CD14-positive monocyte (primary cell): ENCODE measurements at regions not wholly inside any gene's neighbourhood (a gene's known extent, or its start where the extent isn't known, plus 50 kb on each side); places are given as distances from the start of the nearest gene placed in this dataset.

Experiments
- DNase-seq, 3 donors: peaks; one replicate each; pipeline ENCODE4 v3.0.0-alpha.2; 2011 to 2022
- H2AFZ ChIP-seq: 2 replicates; pipeline ENCODE4 v1.6.0; 2012; ENCODE audit warnings: mild to moderate bottlenecking, low read depth, low read length, inconsistent platforms; ENCODE audit not compliant: insufficient read depth, poor library complexity, severe bottlenecking
- H3K27ac ChIP-seq, 2 donors: 1 replicate in 1 of 2; 2 replicates in 1 of 2; pipeline ENCODE4 v1.5.1; 2012 to 2013; ENCODE audit warnings: low read length in 2 of 2, control low read depth in 1 of 2, inconsistent platforms in 1 of 2, low read depth in 1 of 2, mild to moderate bottlenecking in 1 of 2
- H3K27me3 ChIP-seq, 2 donors: one replicate each; pipeline versions ENCODE4 v1.6.0 to v1.6.1; 2011 to 2013; ENCODE audit warnings: low read length in 2 of 2; ENCODE audit not compliant: control insufficient read depth in 2 of 2, insufficient read depth in 2 of 2
- H3K36me3 ChIP-seq, 2 donors: replicated peaks in 1 of 2; 1 replicate in 1 of 2; 2 replicates in 1 of 2; pipeline versions ENCODE4 v1.5.1 to v1.6.1; 2012 to 2013; ENCODE audit warnings: low read length in 2 of 2, control low read depth in 1 of 2, inconsistent platforms in 1 of 2, mild to moderate bottlenecking in 1 of 2; ENCODE audit not compliant: insufficient read depth in 2 of 2, control insufficient read depth in 1 of 2
- H3K4me1 ChIP-seq, 2 donors: 1 replicate in 1 of 2; 2 replicates in 1 of 2; pipeline versions ENCODE4 v1.5.1 to v1.6.1; 2012 to 2013; ENCODE audit warnings: low read length in 2 of 2, control low read depth in 1 of 2, inconsistent platforms in 1 of 2, mild to moderate bottlenecking in 1 of 2, moderate library complexity in 1 of 2; ENCODE audit not compliant: insufficient read depth in 2 of 2, control insufficient read depth in 1 of 2
- H3K4me2 ChIP-seq: replicated peaks from 2 replicates; pipeline ENCODE3; 2012; ENCODE audit warnings: low read length, moderate library complexity, mild to moderate bottlenecking; ENCODE audit not compliant: poor library complexity, severe bottlenecking; ENCODE audit errors: extremely low read depth
- H3K4me3 ChIP-seq, 3 experiments: fragments of 200-600 bp in 1 of 3; sonication (generic) in 1 of 3; replicated peaks in 1 of 3; 1 replicate in 2 of 3; 2 replicates in 1 of 3; pipeline ENCODE4 v1.5.1; 2011 to 2013; ENCODE audit warnings: low read length in 3 of 3, mild to moderate bottlenecking in 3 of 3, control low read depth in 2 of 3, low read depth in 2 of 3, inconsistent platforms in 1 of 3, moderate library complexity in 1 of 3
- H3K79me2 ChIP-seq: 2 replicates; pipeline ENCODE4 v1.6.0; 2012; ENCODE audit warnings: mild to moderate bottlenecking, control low read depth, inconsistent platforms, low read length, moderate library complexity; ENCODE audit not compliant: insufficient read depth
- H3K9ac ChIP-seq: 2 replicates; pipeline ENCODE4 v1.6.0; 2017; ENCODE audit warnings: low read length, mild to moderate bottlenecking; ENCODE audit not compliant: insufficient read depth, poor library complexity, severe bottlenecking
- H3K9me3 ChIP-seq, 2 donors: replicated peaks in 1 of 2; 1 replicate in 1 of 2; 2 replicates in 1 of 2; pipeline versions ENCODE4 v1.5.1 to v1.6.1; 2012 to 2013; ENCODE audit warnings: low read length in 2 of 2, control low read depth in 1 of 2; ENCODE audit not compliant: control insufficient read depth in 1 of 2, insufficient read depth in 1 of 2
- H4K20me1 ChIP-seq: 2 replicates; pipeline ENCODE4 v1.6.0; 2012; ENCODE audit warnings: mild to moderate bottlenecking, low read length, control low read depth, moderate library complexity; ENCODE audit not compliant: insufficient read depth
- H3K27ac Mint-ChIP-seq, 7 donors: one replicate each; pipeline ENCODE4 v1.8.0; 2020; ENCODE audit warnings: mild to moderate bottlenecking in 7 of 7, mixed read lengths in 7 of 7, moderate library complexity in 6 of 7, inconsistent platforms in 2 of 7
- H3K27me3 Mint-ChIP-seq, 3 donors: one replicate each; pipeline ENCODE4 v1.8.0; 2021 to 2022; ENCODE audit warnings: low read depth in 3 of 3, mild to moderate bottlenecking in 3 of 3, mixed read lengths in 3 of 3, moderate library complexity in 3 of 3, inconsistent platforms in 1 of 3
- H3K36me3 Mint-ChIP-seq, 2 donors: one replicate each; pipeline ENCODE4 v1.8.0; 2020; ENCODE audit warnings: mixed read lengths in 2 of 2, inconsistent platforms in 1 of 2, mild to moderate bottlenecking in 1 of 2
- H3K4me1 Mint-ChIP-seq: one replicate; pipeline ENCODE4 v1.8.0; 2020; ENCODE audit warnings: mild to moderate bottlenecking, mixed read lengths
- H3K4me3 Mint-ChIP-seq, 2 donors: one replicate each; pipeline ENCODE4 v1.8.0; 2020; ENCODE audit warnings: mild to moderate bottlenecking in 2 of 2, mixed read lengths in 2 of 2, moderate library complexity in 1 of 2
- H3K9me3 Mint-ChIP-seq, 7 donors: one replicate each; pipeline ENCODE4 v1.8.0; 2020 to 2022; ENCODE audit warnings: mixed read lengths in 7 of 7, mild to moderate bottlenecking in 6 of 7, moderate library complexity in 6 of 7, inconsistent platforms in 2 of 7
- CTCF ChIP-seq: fragments of 200-600 bp; IDR thresholded peaks from one replicate; pipeline ENCODE4 v1.8.0; 2022; ENCODE audit warnings: antibody characterized with exemption, mild to moderate bottlenecking
- WGBS: methylation state at CpG from one replicate; pipeline ENCODE4 v1.1.5; 2013; ENCODE audit warnings: missing lambda C conversion rate; ENCODE audit not compliant: insufficient coverage; 5-methylcytosine and 5-hydroxymethylcytosine counted together
- intact Hi-C, 2 donors: fragments of 100-400 bp; cut with micrococcal nuclease; formaldehyde crosslinking; loops; one replicate each; pipeline versions ENCODE4 v1.15.0 to v1.15.1; 2023

- H3K27ac ChIP-seq = no peak overlapping the region
- WGBS = 97% methylated on average over 6 of the region's 10 CpGs
- Mint-ChIP-seq H3K9me3 (peaks cover 0 to 14% (median 4%) of the 10 kb centered on the region in 7 donors), H3K27me3 (peaks cover 0 to 2% (median 1%) of the 10 kb centered on the region in 3 donors), H3K27ac (no peak overlapping the region), H3K4me1 (no peaks in the 10 kb centered on the region), H3K36me3 (no peaks in the 10 kb centered on the region), H3K4me3 (no peak overlapping the region)
- H4K20me1 ChIP-seq = no peaks in the 10 kb centered on the region
- intact Hi-C loops = no loop called here
- H2AFZ ChIP-seq = no peak overlapping the region
- no peaks in the 10 kb centered on the region for H3K27me3 ChIP-seq
- DNase-seq = no peak
- no peak overlapping the region for H3K4me2 ChIP-seq
- H3K4me1 ChIP-seq = no peaks in the 10 kb centered on the region
- no peak overlapping the region for H3K9ac ChIP-seq
- no peaks in the 10 kb centered on the region for H3K9me3 ChIP-seq
- no peak overlapping the region for H3K4me3 ChIP-seq
- no peak for TF ChIP-seq CTCF
- H3K36me3 ChIP-seq = no peaks in the 10 kb centered on the region
- no peaks in the 10 kb centered on the region for H3K79me2 ChIP-seq
These were observed 152.4 kb upstream of the COL21A1 start for GRCh38 chr6:56399672-56400263.

GRCh38 chr6:56399250-56399671, 151.9 kb upstream of the COL21A1 start:
- no peak for TF ChIP-seq CTCF
- no peak overlapping the region for H3K27ac ChIP-seq
- H2AFZ ChIP-seq = no peak overlapping the region
- no CpG with 5 or more reads among the region's 2 CpGs for WGBS
- Mint-ChIP-seq H3K36me3 (no peaks in the 10 kb centered on the region), H3K9me3 (peaks cover 0 to 14% (median 4%) of the 10 kb centered on the region in 7 donors), H3K4me3 (no peak overlapping the region), H3K4me1 (no peaks in the 10 kb centered on the region), H3K27me3 (peaks cover 0 to 2% (median 1%) of the 10 kb centered on the region in 3 donors), H3K27ac (no peak overlapping the region)
- H3K9ac ChIP-seq = no peak overlapping the region
- H3K27me3 ChIP-seq = no peaks in the 10 kb centered on the region
- H4K20me1 ChIP-seq = no peaks in the 10 kb centered on the region
- no peaks in the 10 kb centered on the region for H3K9me3 ChIP-seq
- no peaks in the 10 kb centered on the region for H3K36me3 ChIP-seq
- H3K4me2 ChIP-seq = no peak overlapping the region
- H3K79me2 ChIP-seq = no peaks in the 10 kb centered on the region
- no peak overlapping the region for H3K4me3 ChIP-seq
- no peak for DNase-seq
- H3K4me1 ChIP-seq = no peaks in the 10 kb centered on the region
- intact Hi-C loops = no loop called here
